ENCODE measurements at regions not wholly inside any gene's neighbourhood (a gene's known extent, or its start where the extent isn't known, plus 50 kb on each side); places are given as distances from the start of the nearest gene placed in this dataset.

- Histone ChIP-seq H3K27ac (ENCODE audit: low read depth, low read length) (no peak overlapping the region), H3K36me3 (ENCODE audit: control insufficient read depth in 5 of 5, insufficient read depth in 5 of 5, low read length in 5 of 5) (no peaks in the 10 kb centered on the region), H3K4me1 (ENCODE audit: control insufficient read depth in 5 of 5, insufficient read depth in 5 of 5, low read length in 5 of 5) (peaks cover 0 to 4% (median 0%) of the 10 kb centered on the region in 5 donors), H3K9ac (ENCODE audit: low read length in 5 of 5) (no peak overlapping the region), H3K9me3 (ENCODE audit: control insufficient read depth in 5 of 5, low read length in 5 of 5) (no peaks in the 10 kb centered on the region), H3K4me3 (ENCODE audit: low read depth in 1 of 5, low read length in 5 of 5) (no peak overlapping the region), H3K27me3 (ENCODE audit: control insufficient read depth in 5 of 5, insufficient read depth in 4 of 5, low read length in 5 of 5) (no peaks in the 10 kb centered on the region)
Observed at GRCh38 chr4:28886934-28887333, 1833.2 kb upstream of the PCDH7 start.

GRCh38 chr4:28890949-28891775, 1829.0 kb upstream of the PCDH7 start:
- H3K4me3 ChIP-seq (ENCODE audit: low read depth in 1 of 5, low read length in 5 of 5), result no peak overlapping the region
- H3K36me3 ChIP-seq (ENCODE audit: control insufficient read depth in 5 of 5, insufficient read depth in 5 of 5, low read length in 5 of 5), result no peaks in the 10 kb centered on the region
- H3K9ac ChIP-seq (ENCODE audit: low read length in 5 of 5), result no peak overlapping the region
- H3K27me3 ChIP-seq (ENCODE audit: control insufficient read depth in 5 of 5, insufficient read depth in 4 of 5, low read length in 5 of 5), result no peaks in the 10 kb centered on the region
- peaks cover 0 to 4% (median 0%) of the 10 kb centered on the region in 5 donors for H3K4me1 ChIP-seq (ENCODE audit: control insufficient read depth in 5 of 5, insufficient read depth in 5 of 5, low read length in 5 of 5)
- H3K9me3 ChIP-seq (ENCODE audit: control insufficient read depth in 5 of 5, low read length in 5 of 5), result no peaks in the 10 kb centered on the region
- no peak overlapping the region for H3K27ac ChIP-seq (ENCODE audit: low read depth, low read length)

GRCh38 chr4:28913466-28913865, 1806.7 kb upstream of the PCDH7 start:
- Histone ChIP-seq H3K36me3 (ENCODE audit: control insufficient read depth in 5 of 5, insufficient read depth in 5 of 5, low read length in 5 of 5) (no peaks in the 10 kb centered on the region), H3K9me3 (ENCODE audit: control insufficient read depth in 5 of 5, low read length in 5 of 5) (peaks cover 0 to 3% (median 0%) of the 10 kb centered on the region in 5 donors), H3K9ac (ENCODE audit: low read length in 5 of 5) (no peak overlapping the region), H3K27me3 (ENCODE audit: control insufficient read depth in 5 of 5, insufficient read depth in 4 of 5, low read length in 5 of 5) (no peaks in the 10 kb centered on the region), H3K4me1 (ENCODE audit: control insufficient read depth in 5 of 5, insufficient read depth in 5 of 5, low read length in 5 of 5) (no peaks in the 10 kb centered on the region), H3K4me3 (ENCODE audit: low read depth in 1 of 5, low read length in 5 of 5) (no peak overlapping the region), H3K27ac (ENCODE audit: low read depth, low read length) (no peak overlapping the region)

- Histone ChIP-seq H3K36me3 (ENCODE audit: control insufficient read depth in 5 of 5, insufficient read depth in 5 of 5, low read length in 5 of 5) (no peaks in the 10 kb centered on the region), H3K4me3 (ENCODE audit: low read depth in 1 of 5, low read length in 5 of 5) (no peak overlapping the region), H3K4me1 (ENCODE audit: control insufficient read depth in 5 of 5, insufficient read depth in 5 of 5, low read length in 5 of 5) (no peaks in the 10 kb centered on the region)
Observed at GRCh38 chr4:28916585-28916984, 1803.6 kb upstream of the PCDH7 start.

GRCh38 chr4:28918871-28919270, 1801.3 kb upstream of the PCDH7 start:
- Histone ChIP-seq H3K27me3 (ENCODE audit: control insufficient read depth in 5 of 5, insufficient read depth in 4 of 5, low read length in 5 of 5) (no peaks in the 10 kb centered on the region), H3K9me3 (ENCODE audit: control insufficient read depth in 5 of 5, low read length in 5 of 5) (peaks cover 0 to 3% (median 0%) of the 10 kb centered on the region in 5 donors), H3K27ac (ENCODE audit: low read depth, low read length) (no peak overlapping the region), H3K36me3 (ENCODE audit: control insufficient read depth in 5 of 5, insufficient read depth in 5 of 5, low read length in 5 of 5) (no peaks in the 10 kb centered on the region), H3K4me1 (ENCODE audit: control insufficient read depth in 5 of 5, insufficient read depth in 5 of 5, low read length in 5 of 5) (no peaks in the 10 kb centered on the region), H3K4me3 (ENCODE audit: low read depth in 1 of 5, low read length in 5 of 5) (no peak overlapping the region), H3K9ac (ENCODE audit: low read length in 5 of 5) (no peak overlapping the region)

More at GRCh38 chr4:28916585-28916984, 1803.6 kb upstream of the PCDH7 start:
- Histone ChIP-seq H3K9ac (ENCODE audit: low read length in 5 of 5) (no peak overlapping the region), H3K9me3 (ENCODE audit: control insufficient read depth in 5 of 5, low read length in 5 of 5) (peaks cover 0 to 3% (median 0%) of the 10 kb centered on the region in 5 donors), H3K27ac (ENCODE audit: low read depth, low read length) (no peak overlapping the region), H3K27me3 (ENCODE audit: control insufficient read depth in 5 of 5, insufficient read depth in 4 of 5, low read length in 5 of 5) (no peaks in the 10 kb centered on the region)

- Histone ChIP-seq H3K4me1 (ENCODE audit: control insufficient read depth in 5 of 5, insufficient read depth in 5 of 5, low read length in 5 of 5) (no peaks in the 10 kb centered on the region), H3K9me3 (ENCODE audit: control insufficient read depth in 5 of 5, low read length in 5 of 5) (peaks cover 0 to 3% (median 0%) of the 10 kb centered on the region in 5 donors), H3K27ac (ENCODE audit: low read depth, low read length) (no peak overlapping the region), H3K9ac (ENCODE audit: low read length in 5 of 5) (no peak overlapping the region), H3K36me3 (ENCODE audit: control insufficient read depth in 5 of 5, insufficient read depth in 5 of 5, low read length in 5 of 5) (no peaks in the 10 kb centered on the region), H3K4me3 (ENCODE audit: low read depth in 1 of 5, low read length in 5 of 5) (no peak overlapping the region), H3K27me3 (ENCODE audit: control insufficient read depth in 5 of 5, insufficient read depth in 4 of 5, low read length in 5 of 5) (no peaks in the 10 kb centered on the region)
Observed at GRCh38 chr4:28921886-28922285, 1798.3 kb upstream of the PCDH7 start.

- H3K9ac ChIP-seq (ENCODE audit: low read length in 5 of 5), result no peak overlapping the region
- no peaks in the 10 kb centered on the region for H3K36me3 ChIP-seq (ENCODE audit: control insufficient read depth in 5 of 5, insufficient read depth in 5 of 5, low read length in 5 of 5)
- no peaks in the 10 kb centered on the region for H3K27me3 ChIP-seq (ENCODE audit: control insufficient read depth in 5 of 5, insufficient read depth in 4 of 5, low read length in 5 of 5)
- no peak overlapping the region for H3K4me3 ChIP-seq (ENCODE audit: low read depth in 1 of 5, low read length in 5 of 5)
- no peaks in the 10 kb centered on the region for H3K4me1 ChIP-seq (ENCODE audit: control insufficient read depth in 5 of 5, insufficient read depth in 5 of 5, low read length in 5 of 5)
- no peak overlapping the region for H3K27ac ChIP-seq (ENCODE audit: low read depth, low read length)
- H3K9me3 ChIP-seq (ENCODE audit: control insufficient read depth in 5 of 5, low read length in 5 of 5), result no peaks in the 10 kb centered on the region
Observed at GRCh38 chr4:28926156-28926555, 1794.0 kb upstream of the PCDH7 start.

- no peak overlapping the region for H3K27ac ChIP-seq (ENCODE audit: low read depth, low read length)
- no peaks in the 10 kb centered on the region for H3K27me3 ChIP-seq (ENCODE audit: control insufficient read depth in 5 of 5, insufficient read depth in 4 of 5, low read length in 5 of 5)
- no peak overlapping the region for H3K9ac ChIP-seq (ENCODE audit: low read length in 5 of 5)
- peaks cover 0 to 3% (median 0%) of the 10 kb centered on the region in 5 donors for H3K9me3 ChIP-seq (ENCODE audit: control insufficient read depth in 5 of 5, low read length in 5 of 5)
- H3K36me3 ChIP-seq (ENCODE audit: control insufficient read depth in 5 of 5, insufficient read depth in 5 of 5, low read length in 5 of 5), result no peaks in the 10 kb centered on the region
- no peak overlapping the region for H3K4me3 ChIP-seq (ENCODE audit: low read depth in 1 of 5, low read length in 5 of 5)
- no peaks in the 10 kb centered on the region for H3K4me1 ChIP-seq (ENCODE audit: control insufficient read depth in 5 of 5, insufficient read depth in 5 of 5, low read length in 5 of 5)
Observed at GRCh38 chr4:28942631-28943030, 1777.5 kb upstream of the PCDH7 start.

- H3K4me1 ChIP-seq (ENCODE audit: control insufficient read depth in 5 of 5, insufficient read depth in 5 of 5, low read length in 5 of 5), result no peaks in the 10 kb centered on the region
- H3K9ac ChIP-seq (ENCODE audit: low read length in 5 of 5), result no peak overlapping the region
- no peaks in the 10 kb centered on the region for H3K27me3 ChIP-seq (ENCODE audit: control insufficient read depth in 5 of 5, insufficient read depth in 4 of 5, low read length in 5 of 5)
- peaks cover 0 to 3% (median 0%) of the 10 kb centered on the region in 5 donors for H3K9me3 ChIP-seq (ENCODE audit: control insufficient read depth in 5 of 5, low read length in 5 of 5)
- no peaks in the 10 kb centered on the region for H3K36me3 ChIP-seq (ENCODE audit: control insufficient read depth in 5 of 5, insufficient read depth in 5 of 5, low read length in 5 of 5)
- H3K27ac ChIP-seq (ENCODE audit: low read depth, low read length), result no peak overlapping the region
- no peak overlapping the region for H3K4me3 ChIP-seq (ENCODE audit: low read depth in 1 of 5, low read length in 5 of 5)
Observed at GRCh38 chr4:28947374-28947773, 1772.8 kb upstream of the PCDH7 start.

- no peak overlapping the region for H3K27ac ChIP-seq (ENCODE audit: low read depth, low read length)
- peaks cover 0 to 3% (median 0%) of the 10 kb centered on the region in 5 donors for H3K9me3 ChIP-seq (ENCODE audit: control insufficient read depth in 5 of 5, low read length in 5 of 5)
- H3K4me3 ChIP-seq (ENCODE audit: low read depth in 1 of 5, low read length in 5 of 5), result no peak overlapping the region
- H3K4me1 ChIP-seq (ENCODE audit: control insufficient read depth in 5 of 5, insufficient read depth in 5 of 5, low read length in 5 of 5), result no peaks in the 10 kb centered on the region
- H3K27me3 ChIP-seq (ENCODE audit: control insufficient read depth in 5 of 5, insufficient read depth in 4 of 5, low read length in 5 of 5), result no peaks in the 10 kb centered on the region
- no peaks in the 10 kb centered on the region for H3K36me3 ChIP-seq (ENCODE audit: control insufficient read depth in 5 of 5, insufficient read depth in 5 of 5, low read length in 5 of 5)
- H3K9ac ChIP-seq (ENCODE audit: low read length in 5 of 5), result no peak overlapping the region
Observed at GRCh38 chr4:28948501-28948900, 1771.7 kb upstream of the PCDH7 start.
